GM13977 (cell line): ENCODE measurements at regions not wholly inside any gene's neighbourhood (a gene's known extent, or its start where the extent isn't known, plus 50 kb on each side); places are given as distances from the start of the nearest gene placed in this dataset.

ENCODE experiments used
- DNase-seq: peaks from one replicate; pipeline ENCODE4 v3.0.0; 2012; ENCODE audit warnings: low spot score
- in situ Hi-C: fragments of 300-500 bp; cut with MboI; formaldehyde crosslinking; loops from one replicate; pipeline ENCODE4 v1.12.0; 2022; ENCODE audit warnings: low sequenced_read_pairs, low pct_unique_long_range_greater_than_20kb, mixed read lengths, inconsistent platforms; ENCODE audit not compliant: unreplicated experiment
- TF ChIP-seq, protein P1 (sequence below): IDR thresholded peaks from 2 replicates; pipeline ENCODE4 v1.5.1; 2012; ENCODE audit warnings: mild to moderate bottlenecking, control low read depth; ENCODE audit not compliant: insufficient read depth; ENCODE audit errors: extremely low read depth, missing control alignments

GRCh38 chrX:147573266-147573665 is 338.5 kb upstream of the FMR1 start:
- TF ChIP-seq, protein P1, sequence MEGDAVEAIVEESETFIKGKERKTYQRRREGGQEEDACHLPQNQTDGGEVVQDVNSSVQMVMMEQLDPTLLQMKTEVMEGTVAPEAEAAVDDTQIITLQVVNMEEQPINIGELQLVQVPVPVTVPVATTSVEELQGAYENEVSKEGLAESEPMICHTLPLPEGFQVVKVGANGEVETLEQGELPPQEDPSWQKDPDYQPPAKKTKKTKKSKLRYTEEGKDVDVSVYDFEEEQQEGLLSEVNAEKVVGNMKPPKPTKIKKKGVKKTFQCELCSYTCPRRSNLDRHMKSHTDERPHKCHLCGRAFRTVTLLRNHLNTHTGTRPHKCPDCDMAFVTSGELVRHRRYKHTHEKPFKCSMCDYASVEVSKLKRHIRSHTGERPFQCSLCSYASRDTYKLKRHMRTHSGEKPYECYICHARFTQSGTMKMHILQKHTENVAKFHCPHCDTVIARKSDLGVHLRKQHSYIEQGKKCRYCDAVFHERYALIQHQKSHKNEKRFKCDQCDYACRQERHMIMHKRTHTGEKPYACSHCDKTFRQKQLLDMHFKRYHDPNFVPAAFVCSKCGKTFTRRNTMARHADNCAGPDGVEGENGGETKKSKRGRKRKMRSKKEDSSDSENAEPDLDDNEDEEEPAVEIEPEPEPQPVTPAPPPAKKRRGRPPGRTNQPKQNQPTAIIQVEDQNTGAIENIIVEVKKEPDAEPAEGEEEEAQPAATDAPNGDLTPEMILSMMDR = no peak
- in situ Hi-C loops = no loop called here
- no peak for DNase-seq

- in situ Hi-C loops = no loop called here
- TF ChIP-seq, protein P1 = no peak
- no peak for DNase-seq
These were observed 309.5 kb upstream of the FMR1 start for GRCh38 chrX:147602176-147602696.

DNA sequence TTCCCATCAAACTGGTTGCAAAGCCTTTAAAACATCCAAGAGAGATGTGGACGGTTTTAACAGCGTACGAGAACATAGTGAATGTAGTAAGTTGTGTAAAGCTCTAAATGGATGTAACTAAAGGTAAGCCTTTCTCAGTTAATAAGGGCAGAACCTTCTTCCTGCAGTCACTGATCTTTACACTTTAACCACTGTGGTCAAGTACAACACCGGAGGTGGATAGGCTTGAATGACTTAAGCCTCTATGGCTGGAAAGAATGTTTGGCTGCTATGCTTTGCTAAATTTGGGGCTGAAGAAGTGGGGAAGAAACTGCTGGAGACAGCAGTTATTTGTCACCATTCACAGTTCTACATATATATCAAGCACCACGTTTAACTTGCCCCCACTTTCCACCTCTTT is 285.1 kb upstream of the FMR1 start:
- in situ Hi-C loops = no loop called here
- TF ChIP-seq, protein P1 = no peak
- no peak for DNase-seq

GRCh38 chrX:147635186-147635585 is 276.5 kb upstream of the FMR1 start:
- in situ Hi-C loops = no loop called here
- DNase-seq = no peak
- TF ChIP-seq, protein P1 = no peak

GRCh38 chrX:147637190-147637589 is 274.5 kb upstream of the FMR1 start:
- in situ Hi-C loops = no loop called here
- TF ChIP-seq, protein P1 = no peak
- no peak for DNase-seq

- in situ Hi-C loops = no loop called here
- no peak for DNase-seq
- TF ChIP-seq, protein P1 = no peak
These were observed 264.6 kb upstream of the FMR1 start for GRCh38 chrX:147646949-147647723.

DNA sequence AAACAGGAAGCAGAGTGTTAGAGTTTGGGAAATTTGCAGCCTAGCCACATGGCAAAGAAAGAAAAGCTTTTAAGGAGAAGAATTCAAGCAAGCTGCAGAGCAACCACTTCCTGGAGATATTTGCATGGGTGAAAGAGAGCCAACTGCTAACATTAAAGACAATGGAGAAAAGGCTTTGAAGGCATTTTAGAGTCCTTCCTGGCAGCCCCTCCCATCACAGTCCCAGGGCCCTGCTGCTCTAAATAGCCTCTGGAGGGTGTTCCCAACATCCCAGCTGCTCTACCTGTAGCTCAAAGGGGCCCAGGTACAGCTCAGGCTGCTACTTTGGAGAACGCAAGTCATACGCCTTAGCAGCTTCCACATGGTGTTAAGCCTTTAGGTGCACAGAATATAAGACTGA is 235.9 kb upstream of the FMR1 start:
- no peak for DNase-seq
- in situ Hi-C loops = no loop called here
- TF ChIP-seq, protein P1 = no peak
